HepG2 (cell line): ENCODE measurements at regions not wholly inside any gene's neighbourhood (a gene's known extent, or its start where the extent isn't known, plus 50 kb on each side); places are given as distances from the start of the nearest gene placed in this dataset.

ENCODE experiments used
- AHDC1 ChIP-seq: sonication (generic); formaldehyde crosslinking; IDR thresholded peaks from 2 replicates; pipeline ENCODE4 v1.5.1; 2020; ENCODE audit warnings: mild to moderate bottlenecking, missing genetic modification reagents, borderline replicate concordance
- ATF3 ChIP-seq: sonication (generic); formaldehyde crosslinking; IDR thresholded peaks from 2 replicates; pipeline ENCODE4 v1.4.0; 2020; ENCODE audit warnings: missing genetic modification reagents
- CHCHD3 ChIP-seq: sonication (generic); formaldehyde crosslinking; IDR thresholded peaks from 2 replicates; pipeline ENCODE4 v1.8.0; 2022; ENCODE audit warnings: mild to moderate bottlenecking, missing genetic modification reagents, moderate library complexity
- FOSL1 ChIP-seq: sonication (generic); formaldehyde crosslinking; IDR thresholded peaks from 2 replicates; pipeline ENCODE4 v1.9.0; 2021; ENCODE audit warnings: missing genetic modification reagents, borderline replicate concordance
- GLI4 ChIP-seq: sonication (generic); formaldehyde crosslinking; IDR thresholded peaks from 2 replicates; pipeline ENCODE4 v1.5.1; 2020; ENCODE audit warnings: missing genetic modification reagents, mild to moderate bottlenecking, moderate library complexity, borderline replicate concordance
- HNRNPH1 ChIP-seq: fragments of 200-400 bp; formaldehyde crosslinking; optimal IDR thresholded peaks from 2 replicates; pipeline ENCODE3; 2017; ENCODE audit warnings: mild to moderate bottlenecking, low read depth, low read length
- MTF1 ChIP-seq: sonication (generic); formaldehyde crosslinking; IDR thresholded peaks from 2 replicates; pipeline ENCODE4 v1.5.0; 2020; ENCODE audit warnings: missing genetic modification reagents
- NFE2L1 ChIP-seq: sonication (generic); formaldehyde crosslinking; IDR thresholded peaks from 2 replicates; pipeline ENCODE4 v1.4.0; 2020; ENCODE audit warnings: missing genetic modification reagents, mild to moderate bottlenecking, borderline replicate concordance
- NFRKB ChIP-seq: fragments of 450-650 bp; IDR thresholded peaks from 2 replicates; pipeline ENCODE4 v1.6.1; 2017
- POGK ChIP-seq: sonication (generic); formaldehyde crosslinking; conservative IDR thresholded peaks from 2 replicates; pipeline ENCODE4 v1.8.0; 2022; ENCODE audit warnings: mild to moderate bottlenecking, moderate library complexity, missing genetic modification reagents
- RXRB ChIP-seq: IDR thresholded peaks from 2 replicates; pipeline ENCODE4 v1.6.1; 2016; ENCODE audit warnings: borderline replicate concordance, missing genetic modification reagents, missing compliant biosample characterization
- SRSF4 ChIP-seq: fragments of 200-400 bp; formaldehyde crosslinking; IDR thresholded peaks from one replicate; pipeline ENCODE4 v1.6.1; 2018; ENCODE audit warnings: mild to moderate bottlenecking, low read depth, low read length, moderate library complexity; ENCODE audit not compliant: poor library complexity, severe bottlenecking
- STAT5B ChIP-seq: sonication (generic); formaldehyde crosslinking; IDR thresholded peaks from 2 replicates; pipeline ENCODE4 v1.4.0; 2020; ENCODE audit warnings: missing genetic modification reagents
- TCF12 ChIP-seq, 2 experiments: fragments of 450-650 bp in 1 of 2; sonication (generic) in 1 of 2; formaldehyde crosslinking in 1 of 2; IDR thresholded peaks; 2 replicates each; pipeline versions ENCODE4 v1.6.1 to v1.8.0; 2017 to 2022; ENCODE audit warnings: antibody characterized with exemption in 1 of 2, mild to moderate bottlenecking in 1 of 2, missing genetic modification reagents in 1 of 2, moderate library complexity in 1 of 2
- TFE3 ChIP-seq: IDR thresholded peaks from 2 replicates; pipeline ENCODE4 v1.6.1; 2016
- ZMAT5 ChIP-seq: sonication (generic); formaldehyde crosslinking; IDR thresholded peaks from 2 replicates; pipeline ENCODE4 v1.5.0; 2020; ENCODE audit warnings: mild to moderate bottlenecking, low read depth, missing genetic modification reagents, borderline replicate concordance
- ZNF333 ChIP-seq: sonication (generic); formaldehyde crosslinking; IDR thresholded peaks from 2 replicates; pipeline ENCODE4 v1.4.0; 2020; ENCODE audit warnings: mild to moderate bottlenecking, missing genetic modification reagents, borderline replicate concordance
- ZNF614 ChIP-seq: IDR thresholded peaks from 2 replicates; pipeline ENCODE4 v1.6.1; 2018; ENCODE audit warnings: missing biosample characterization, missing genetic modification reagents, inconsistent platforms, borderline replicate concordance
- ZNF672 ChIP-seq: sonication (generic); formaldehyde crosslinking; IDR thresholded peaks from 2 replicates; pipeline ENCODE4 v1.8.1; 2022; ENCODE audit warnings: missing genetic modification reagents
- ZNF879 ChIP-seq: sonication (generic); formaldehyde crosslinking; IDR thresholded peaks from 2 replicates; pipeline ENCODE4 v1.8.1; 2023; ENCODE audit warnings: missing genetic modification reagents

- TF ChIP-seq AHDC1 (CRISPR knock-in tag) = no peak
- TF ChIP-seq NFRKB = no peak
- TF ChIP-seq ZNF614 = peak; percentile 44; the same call in 1 of the 2 replicates
- no peak for TF ChIP-seq FOSL1 (CRISPR knock-in tag)
- TF ChIP-seq ZNF672 (CRISPR knock-in tag) = no peak
- no peak for TF ChIP-seq TCF12 (IDR thresholded peaks at IDR 0.05)
- TF ChIP-seq TCF12 (CRISPR knock-in tag; IDR thresholded peaks at IDR 0.05) = no peak
- TF ChIP-seq SRSF4 = no peak
- no peak for TF ChIP-seq ZNF879 (CRISPR knock-in tag)
- TF ChIP-seq ZMAT5 (CRISPR knock-in tag) = no peak
- no peak for TF ChIP-seq HNRNPH1
- TF ChIP-seq CHCHD3 = no peak
- no peak for TF ChIP-seq NFE2L1 (CRISPR knock-in tag)
- no peak for TF ChIP-seq TFE3 (CRISPR knock-in tag)
- TF ChIP-seq ATF3 (CRISPR knock-in tag) = no peak
- 0 out of 2 replicates have a peak, but pooled peaks have one; percentile 28 for TF ChIP-seq RXRB (CRISPR knock-in tag)
- no peak for TF ChIP-seq GLI4 (CRISPR knock-in tag)
- TF ChIP-seq MTF1 (CRISPR knock-in tag) = no peak
- TF ChIP-seq STAT5B = no peak
- TF ChIP-seq ZNF333 = no peak
- no peak for TF ChIP-seq POGK (CRISPR knock-in tag)
These were observed 577.9 kb upstream of the TBX3 start (continued) for GRCh38 chr12:115261691-115262398.
